UCSD-AML1 (cell line): ENCODE measurements at regions not wholly inside any gene's neighbourhood (a gene's known extent, or its start where the extent isn't known, plus 50 kb on each side); places are given as distances from the start of the nearest gene placed in this dataset.

Experiments
- DNase-seq: peaks from one replicate; lab custom pipeline; 2025; ENCODE audit not compliant: unreplicated experiment; lab: John Stamatoyannopoulos, UW

GRCh38 chr2:20559277-20559676, 91.6 kb downstream of the HS1BP3 start:
- no peak for DNase-seq

- DNase-seq = no peak
Observed at GRCh38 chr2:20560011-20560410, 90.9 kb downstream of the HS1BP3 start.

GRCh38 chr2:20560891-20561636, 89.8 kb downstream of the HS1BP3 start:
- no peak for DNase-seq

GRCh38 chr2:20561637-20562454, 89.1 kb downstream of the HS1BP3 start:
- no peak for DNase-seq

GRCh38 chr2:20562540-20563225, 88.2 kb downstream of the HS1BP3 start:
- DNase-seq = no peak

- no peak for DNase-seq
Observed at GRCh38 chr2:20563251-20563650, 87.6 kb downstream of the HS1BP3 start.

GRCh38 chr2:20563833-20564232, 87.1 kb downstream of the HS1BP3 start:
- no peak for DNase-seq

GRCh38 chr2:20565101-20565622, 85.7 kb downstream of the HS1BP3 start:
- no peak for DNase-seq

- no peak for DNase-seq
Observed at GRCh38 chr2:20565623-20566236, 85.2 kb downstream of the HS1BP3 start.

GRCh38 chr2:20566331-20566730, 84.6 kb downstream of the HS1BP3 start:
- no peak for DNase-seq

- DNase-seq = no peak
Observed at GRCh38 chr2:20567159-20567925, 83.6 kb downstream of the HS1BP3 start.
